Neural progenitor cell (in vitro differentiated cells): ENCODE measurements at regions not wholly inside any gene's neighbourhood (a gene's known extent, or its start where the extent isn't known, plus 50 kb on each side); places are given as distances from the start of the nearest gene placed in this dataset.

Experiments
- EZH2 ChIP-seq: fragments of 200-600 bp; sonication (generic); IDR thresholded peaks from 2 replicates; pipeline ENCODE4 v1.6.1; 2017; ENCODE audit warnings: antibody characterized with exemption, mild to moderate bottlenecking, moderate library complexity
- EZH2phosphoT487 ChIP-seq: fragments of 200-600 bp; sonication (generic); IDR thresholded peaks from 2 replicates; pipeline ENCODE4 v1.6.1; 2017; ENCODE audit warnings: antibody characterized with exemption
- TF ChIP-seq, protein P1 (sequence below): fragments of 200-600 bp; sonication (generic); IDR thresholded peaks from 2 replicates; pipeline ENCODE4 v1.5.1; 2017; ENCODE audit warnings: antibody characterized with exemption, mild to moderate bottlenecking

DNA sequence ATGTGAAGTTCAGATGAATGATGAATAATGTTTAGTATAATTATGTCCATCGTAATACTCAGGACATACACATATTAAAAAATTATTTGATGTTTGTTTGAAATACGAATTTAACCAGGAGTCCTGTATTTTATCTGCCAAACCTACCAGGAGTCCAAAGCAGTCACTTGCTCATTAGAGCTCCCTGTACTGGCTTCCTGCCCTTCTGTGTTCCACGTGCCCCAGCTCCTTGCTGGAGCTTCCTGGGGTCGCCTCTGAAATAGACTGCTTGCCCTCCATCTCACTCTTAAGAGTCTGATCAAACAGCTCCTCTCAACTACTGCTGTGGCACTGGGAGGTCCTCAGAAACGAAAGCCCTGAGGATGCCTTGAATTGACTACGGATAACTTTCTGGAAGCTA is 87.3 kb upstream of the DHRS4 start:
- TF ChIP-seq, protein P1, sequence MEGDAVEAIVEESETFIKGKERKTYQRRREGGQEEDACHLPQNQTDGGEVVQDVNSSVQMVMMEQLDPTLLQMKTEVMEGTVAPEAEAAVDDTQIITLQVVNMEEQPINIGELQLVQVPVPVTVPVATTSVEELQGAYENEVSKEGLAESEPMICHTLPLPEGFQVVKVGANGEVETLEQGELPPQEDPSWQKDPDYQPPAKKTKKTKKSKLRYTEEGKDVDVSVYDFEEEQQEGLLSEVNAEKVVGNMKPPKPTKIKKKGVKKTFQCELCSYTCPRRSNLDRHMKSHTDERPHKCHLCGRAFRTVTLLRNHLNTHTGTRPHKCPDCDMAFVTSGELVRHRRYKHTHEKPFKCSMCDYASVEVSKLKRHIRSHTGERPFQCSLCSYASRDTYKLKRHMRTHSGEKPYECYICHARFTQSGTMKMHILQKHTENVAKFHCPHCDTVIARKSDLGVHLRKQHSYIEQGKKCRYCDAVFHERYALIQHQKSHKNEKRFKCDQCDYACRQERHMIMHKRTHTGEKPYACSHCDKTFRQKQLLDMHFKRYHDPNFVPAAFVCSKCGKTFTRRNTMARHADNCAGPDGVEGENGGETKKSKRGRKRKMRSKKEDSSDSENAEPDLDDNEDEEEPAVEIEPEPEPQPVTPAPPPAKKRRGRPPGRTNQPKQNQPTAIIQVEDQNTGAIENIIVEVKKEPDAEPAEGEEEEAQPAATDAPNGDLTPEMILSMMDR, result no peak
- TF ChIP-seq EZH2, result no peak
- TF ChIP-seq EZH2phosphoT487, result no peak
